ENCODE measurements at regions not wholly inside any gene's neighbourhood (a gene's known extent, or its start where the extent isn't known, plus 50 kb on each side); places are given as distances from the start of the nearest gene placed in this dataset.

GRCh38 chr12:78753058-78753457, 111.5 kb upstream of the SYT1 start:
- DNase-seq (ENCODE audit: extremely low read depth, low read depth, low spot score), result no peak

- no peak for DNase-seq (ENCODE audit: extremely low read depth, low read depth, low spot score)
Observed at GRCh38 chr12:78756936-78757335, 107.6 kb upstream of the SYT1 start.

DNA sequence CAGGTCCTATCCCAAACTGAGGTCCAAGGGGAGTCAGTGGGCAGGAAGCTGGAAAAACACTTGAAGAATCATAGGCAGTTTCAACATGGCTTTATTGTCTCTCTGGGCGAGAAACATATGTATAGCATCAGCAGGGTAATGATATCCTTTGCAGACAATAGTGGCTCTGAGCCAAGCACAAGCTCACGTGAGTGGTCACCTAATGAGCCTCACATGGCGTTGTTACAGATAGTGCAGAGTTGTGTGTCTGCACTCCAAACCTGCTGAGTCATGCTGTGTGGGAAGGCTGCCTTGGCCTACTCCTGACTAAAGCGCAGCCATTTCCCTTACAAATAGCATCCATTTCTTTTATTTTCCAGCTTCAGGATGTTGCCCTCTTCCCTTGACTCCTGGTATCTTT, 105.2 kb upstream of the SYT1 start:
- DNase-seq (ENCODE audit: extremely low read depth, low read depth, low spot score), result peak; percentile 63

DNA sequence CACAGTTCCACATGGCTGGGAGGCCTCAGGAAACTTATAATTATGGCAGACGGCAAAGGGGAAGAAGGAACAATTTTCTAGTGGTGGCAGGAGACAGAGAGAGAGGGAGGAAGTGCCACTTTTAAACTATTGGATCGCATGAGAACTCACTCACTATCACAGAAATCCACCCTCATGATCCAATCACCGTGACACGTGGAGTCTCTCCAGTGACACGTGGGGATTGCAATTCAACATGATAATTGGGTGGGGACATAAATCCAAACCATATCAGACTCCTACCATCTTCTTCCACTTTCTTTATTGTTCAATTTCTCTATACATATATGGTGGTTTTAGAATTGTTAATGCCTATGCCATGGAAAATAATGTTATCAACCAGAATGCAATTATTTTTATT, 103.7 kb upstream of the SYT1 start:
- DNase-seq (ENCODE audit: extremely low read depth, low read depth, low spot score), result no peak

- DNase-seq (ENCODE audit: extremely low read depth, low read depth, low spot score), result no peak
Observed at GRCh38 chr12:78764913-78765312, 99.7 kb upstream of the SYT1 start.

GRCh38 chr12:78767264-78767981, 97.2 kb upstream of the SYT1 start:
- DNase-seq (ENCODE audit: extremely low read depth, low read depth, low spot score), result no peak

GRCh38 chr12:78778339-78778738, 86.2 kb upstream of the SYT1 start:
- DNase-seq (ENCODE audit: extremely low read depth, low read depth, low spot score), result no peak

- DNase-seq (ENCODE audit: extremely low read depth, low read depth, low spot score), result no peak
Observed at GRCh38 chr12:78787576-78787975, 77.0 kb upstream of the SYT1 start.

DNA sequence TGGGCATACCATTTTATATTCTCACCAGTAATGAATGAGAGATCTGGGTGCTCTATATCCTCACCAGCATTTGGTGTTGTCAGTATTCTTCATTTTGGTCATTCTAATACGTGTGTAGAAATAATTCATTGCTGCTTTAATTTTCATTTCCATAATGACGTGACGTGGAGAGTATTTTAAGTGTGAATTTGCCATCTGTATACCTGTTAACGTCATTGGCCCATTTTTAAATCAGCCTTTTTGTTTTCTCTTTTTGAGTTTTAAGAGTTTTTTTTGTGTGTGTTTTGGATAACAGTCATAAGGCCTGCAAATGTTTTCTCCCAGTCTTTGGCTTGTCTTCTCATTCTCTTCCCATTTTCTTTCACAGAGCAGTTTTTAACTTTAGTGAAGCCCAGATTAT, 74.4 kb upstream of the SYT1 start:
- DNase-seq (ENCODE audit: extremely low read depth, low read depth, low spot score), result no peak

- no peak for DNase-seq (ENCODE audit: extremely low read depth, low read depth, low spot score)
Observed at GRCh38 chr12:78792052-78792698, 72.4 kb upstream of the SYT1 start.

DNA sequence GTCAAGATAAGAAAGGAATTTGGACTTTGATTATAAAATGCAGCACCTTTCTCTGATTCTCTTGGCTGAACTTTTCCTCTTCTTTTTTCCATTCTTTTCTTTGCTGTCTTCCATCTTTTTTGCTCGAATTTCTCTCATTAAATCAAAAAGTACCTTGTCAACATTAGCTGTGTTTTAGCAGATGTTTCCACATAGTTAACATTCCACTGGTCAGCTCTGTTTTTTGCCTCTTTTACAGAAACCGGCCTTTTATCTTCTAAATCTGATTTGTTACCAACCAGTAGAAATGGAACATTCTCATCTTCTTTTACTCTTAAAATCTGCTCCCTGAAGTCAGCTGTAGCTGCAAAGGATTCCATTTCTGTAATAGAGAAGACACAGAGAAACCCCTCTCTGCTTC, 71.1 kb upstream of the SYT1 start:
- no peak for DNase-seq (ENCODE audit: extremely low read depth, low read depth, low spot score)

DNA sequence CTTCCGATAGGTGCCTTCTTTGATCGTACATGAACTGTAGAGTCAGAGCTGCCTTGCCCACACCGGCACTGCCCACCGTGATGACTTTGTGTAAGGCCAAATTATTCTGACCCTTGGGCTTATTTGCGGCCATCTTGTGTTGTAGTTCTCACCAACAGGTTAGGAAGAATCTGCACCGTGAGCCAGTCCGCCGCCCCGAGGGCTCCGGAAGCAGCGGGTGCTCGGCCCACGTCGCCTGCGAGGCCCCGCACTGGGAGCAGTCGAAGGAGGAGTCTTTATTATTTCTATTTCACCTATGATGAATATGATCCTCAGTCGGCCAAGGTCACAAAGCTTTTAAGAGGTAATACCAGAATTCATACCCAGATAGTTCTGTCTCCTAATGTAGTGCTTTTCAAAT, 70.6 kb upstream of the SYT1 start:
- no peak for DNase-seq (ENCODE audit: extremely low read depth, low read depth, low spot score)

DNA sequence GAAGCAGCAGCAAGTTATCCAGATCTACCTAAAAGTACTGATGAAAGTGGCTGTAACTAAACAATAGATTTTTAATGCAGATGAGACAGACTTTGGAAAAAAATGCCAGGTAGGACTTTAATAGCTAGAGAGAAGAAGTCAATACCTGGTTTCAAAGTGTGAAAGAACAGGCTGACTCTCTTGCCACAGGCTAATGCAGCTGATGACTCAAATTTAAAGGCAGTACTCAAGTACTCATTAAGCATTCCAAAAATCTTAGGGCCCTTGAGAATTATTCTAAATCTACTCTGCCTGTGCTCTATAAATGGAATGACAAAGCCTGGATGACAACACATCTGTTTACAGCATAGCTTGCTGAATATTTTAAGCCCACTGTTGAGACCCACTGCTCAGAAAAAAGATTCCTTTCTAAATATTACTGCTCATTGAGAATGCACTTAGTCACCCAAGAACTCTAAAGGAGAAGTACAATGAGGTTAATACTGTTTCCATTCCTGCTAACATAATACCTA, 68.6 kb upstream of the SYT1 start:
- DNase-seq (ENCODE audit: extremely low read depth, low read depth, low spot score), result no peak

- no peak for DNase-seq (ENCODE audit: extremely low read depth, low read depth, low spot score)
Observed at GRCh38 chr12:78797196-78797931, 67.2 kb upstream of the SYT1 start.

DNA sequence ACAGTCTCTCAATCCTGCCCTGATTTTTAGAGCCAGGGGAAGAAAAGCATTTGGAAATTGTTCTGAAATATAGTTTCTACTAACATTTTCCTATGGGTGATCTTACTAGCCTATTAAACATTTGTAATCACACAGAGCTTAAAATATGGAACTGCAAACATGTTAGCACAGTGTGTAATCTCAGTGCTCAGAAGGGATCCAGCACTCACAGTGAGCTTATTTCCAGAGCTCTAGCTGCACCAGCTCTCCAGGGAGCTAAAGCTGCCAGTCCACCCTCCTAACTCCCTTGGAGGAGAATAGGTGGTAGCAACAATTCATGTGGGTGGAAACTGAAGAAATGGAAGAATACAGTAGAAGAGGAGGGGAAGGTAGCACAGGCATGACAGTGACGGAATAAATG, 64.9 kb upstream of the SYT1 start:
- no peak for DNase-seq (ENCODE audit: extremely low read depth, low read depth, low spot score)

DNA sequence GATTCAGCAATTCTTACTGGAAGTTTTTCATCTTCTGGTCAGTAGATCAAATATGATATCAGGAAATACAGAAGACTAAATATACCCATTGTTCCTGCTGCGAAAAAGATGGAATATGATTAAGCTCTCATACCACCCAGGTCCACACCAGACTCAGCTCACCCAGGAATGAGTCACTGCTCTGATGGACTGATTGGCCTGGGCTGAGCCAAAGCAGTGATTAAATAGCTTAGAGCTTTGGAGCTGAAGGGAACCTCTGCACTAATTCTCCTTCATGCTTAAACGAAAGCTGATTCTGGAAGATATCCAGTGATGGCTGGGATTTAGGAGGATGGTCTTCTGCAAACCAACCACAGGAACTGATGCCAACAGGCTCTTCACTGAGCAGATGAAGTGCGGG, 62.0 kb upstream of the SYT1 start:
- DNase-seq (ENCODE audit: extremely low read depth, low read depth, low spot score), result no peak

DNA sequence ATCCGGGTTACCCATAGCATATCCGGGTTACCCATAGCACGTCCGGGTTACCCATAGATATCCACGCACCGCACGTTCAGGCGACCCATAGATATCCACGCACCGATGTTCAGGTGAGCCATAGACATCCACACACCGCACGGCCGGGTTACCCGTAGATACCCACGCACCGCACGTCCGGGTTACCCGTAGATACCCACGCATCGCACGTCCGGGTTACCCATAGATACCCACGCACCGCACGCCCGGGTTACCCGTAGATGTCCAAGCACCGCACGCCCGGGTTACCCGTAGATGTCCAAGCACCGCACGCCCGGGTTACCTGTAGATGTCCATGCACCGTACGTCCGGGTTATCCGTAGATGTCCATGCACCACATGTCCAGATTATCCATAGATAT, 60.3 kb upstream of the SYT1 start:
- DNase-seq (ENCODE audit: extremely low read depth, low read depth, low spot score), result no peak

Measured in glomerular endothelial cell (primary cell).